K562 (cell line): ENCODE measurements at regions not wholly inside any gene's neighbourhood (a gene's known extent, or its start where the extent isn't known, plus 50 kb on each side); places are given as distances from the start of the nearest gene placed in this dataset.

Experiments used
- BHLHE40 ChIP-seq: IDR thresholded peaks from 2 replicates; pipeline ENCODE4 v1.6.1; 2011; ENCODE audit warnings: low read length, improper control_type of control experiment
- CAMTA2 ChIP-seq: fragments of 250-450 bp; sonication (Bioruptor Pico); conservative IDR thresholded peaks from 2 replicates; pipeline ENCODE4 v1.5.1; 2022
- ILF3 ChIP-seq: fragments of 450-650 bp; IDR thresholded peaks from 2 replicates; pipeline ENCODE4 v1.6.1; 2018; ENCODE audit warnings: antibody characterized with exemption, mild to moderate bottlenecking, moderate library complexity, borderline replicate concordance
- KLF16 ChIP-seq: IDR thresholded peaks from 2 replicates; pipeline ENCODE4 v1.6.1; 2016; ENCODE audit warnings: antibody characterized with exemption
- NR2F6 ChIP-seq: fragments of 450-650 bp; formaldehyde crosslinking; IDR thresholded peaks from 2 replicates; pipeline ENCODE4 v1.4.0; 2020; ENCODE audit warnings: mild to moderate bottlenecking
- PCBP1 ChIP-seq: fragments of 200-400 bp; formaldehyde crosslinking; IDR thresholded peaks from 2 replicates; pipeline ENCODE4 v1.6.1; 2018; ENCODE audit warnings: mild to moderate bottlenecking, low read depth, low read length; ENCODE audit not compliant: poor library complexity, severe bottlenecking
- RCOR1 ChIP-seq, 2 experiments: IDR thresholded peaks; 2 replicates each; pipeline ENCODE4 v1.6.1; 2012; ENCODE audit warnings: low read depth in 2 of 2, low read length in 2 of 2, borderline replicate concordance in 1 of 2, improper control_type of control experiment in 1 of 2
- SAP30 ChIP-seq: fragments of 200-600 bp; sonication (generic); IDR thresholded peaks from 2 replicates; pipeline ENCODE4 v1.6.1; 2012; ENCODE audit warnings: borderline replicate concordance, low read depth, mild to moderate bottlenecking, moderate library complexity, low read length, control low read depth, inconsistent platforms; ENCODE audit not compliant: insufficient read depth, poor library complexity, severe bottlenecking
- TSC22D4 ChIP-seq: fragments of 450-650 bp; IDR thresholded peaks from 2 replicates; pipeline ENCODE4 v1.6.1; 2016; ENCODE audit warnings: missing genetic modification characterization, missing biosample characterization, control low read depth
- ZNF282 ChIP-seq: sonication (generic); formaldehyde crosslinking; IDR thresholded peaks from 2 replicates; pipeline ENCODE4 v1.8.1; 2023; ENCODE audit warnings: missing genetic modification reagents
- ZNF551 ChIP-seq: fragments of 250-450 bp; sonication (Bioruptor Pico); IDR thresholded peaks from 2 replicates; pipeline ENCODE4 v1.5.0; 2021; ENCODE audit warnings: mild to moderate bottlenecking, moderate library complexity
- ZNF766 ChIP-seq: fragments of 200-800 bp; sonication (Bioruptor generic); conservative IDR thresholded peaks from 2 replicates; pipeline ENCODE4 v1.6.1; 2016; ENCODE audit warnings: missing genetic modification characterization, missing compliant biosample characterization
- TF ChIP-seq, protein P1 (sequence below): fragments of 250-450 bp; sonication (Bioruptor Pico); IDR thresholded peaks from 2 replicates; pipeline ENCODE4 v1.8.0; 2022; ENCODE audit warnings: moderate library complexity, mild to moderate bottlenecking, inconsistent platforms
- TF ChIP-seq, protein P2 (sequence below): fragments of 200-600 bp; sonication (generic); IDR thresholded peaks from one replicate; pipeline ENCODE4 v1.6.1; 2012; ENCODE audit warnings: mild to moderate bottlenecking, low read depth, low read length, inconsistent platforms
- TF ChIP-seq, protein P3 (sequence below): fragments of 200-800 bp; sonication (Bioruptor generic); IDR thresholded peaks from 2 replicates; pipeline ENCODE4 v1.6.1; 2017; ENCODE audit warnings: missing genetic modification characterization, missing compliant biosample characterization

DNA sequence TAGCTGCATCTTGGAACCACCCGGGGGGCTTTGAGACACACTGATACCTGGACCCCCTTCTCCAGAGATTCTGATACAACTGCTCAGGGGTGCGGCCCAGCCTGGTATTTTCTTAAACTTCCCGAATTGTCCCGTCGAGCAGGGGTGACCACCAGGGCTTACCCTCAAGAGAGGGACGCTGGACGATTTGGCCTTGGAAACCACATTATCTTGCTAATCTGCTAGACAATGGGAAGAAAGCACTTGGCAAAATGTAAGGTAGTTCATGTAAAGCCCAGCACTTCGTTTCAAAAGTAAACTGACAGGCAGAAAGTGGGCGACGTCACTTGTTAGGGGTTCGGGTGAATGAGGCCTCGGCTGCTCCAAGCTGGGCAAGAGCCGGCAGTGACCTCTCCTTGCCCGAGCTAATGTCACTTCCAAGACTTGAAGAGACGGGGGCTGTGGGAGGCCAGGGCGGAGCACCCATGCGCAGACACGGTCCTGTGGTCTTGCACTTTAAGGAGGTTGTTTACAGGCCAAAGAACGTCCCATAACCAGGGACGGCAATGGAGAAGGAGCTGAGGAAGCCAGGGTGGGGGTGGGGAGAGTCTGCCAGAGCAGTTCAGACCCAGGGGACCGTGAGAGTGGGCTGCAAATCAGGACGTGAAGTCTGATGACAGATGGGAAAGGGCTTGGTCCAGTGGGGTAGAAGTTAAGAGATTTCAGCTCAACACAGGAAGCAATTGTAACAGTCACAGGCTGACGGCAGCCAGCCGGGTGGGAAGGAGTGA, 152.7 kb upstream of the GSE1 start (continued):
- TF ChIP-seq, protein P1, sequence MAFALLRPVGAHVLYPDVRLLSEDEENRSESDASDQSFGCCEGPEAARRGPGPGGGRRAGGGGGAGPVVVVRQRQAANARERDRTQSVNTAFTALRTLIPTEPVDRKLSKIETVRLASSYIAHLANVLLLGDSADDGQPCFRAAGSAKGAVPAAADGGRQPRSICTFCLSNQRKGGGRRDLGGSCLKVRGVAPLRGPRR, result no peak
- no peak for TF ChIP-seq ZNF766
- no peak for TF ChIP-seq ZNF551
- TF ChIP-seq, protein P2, sequence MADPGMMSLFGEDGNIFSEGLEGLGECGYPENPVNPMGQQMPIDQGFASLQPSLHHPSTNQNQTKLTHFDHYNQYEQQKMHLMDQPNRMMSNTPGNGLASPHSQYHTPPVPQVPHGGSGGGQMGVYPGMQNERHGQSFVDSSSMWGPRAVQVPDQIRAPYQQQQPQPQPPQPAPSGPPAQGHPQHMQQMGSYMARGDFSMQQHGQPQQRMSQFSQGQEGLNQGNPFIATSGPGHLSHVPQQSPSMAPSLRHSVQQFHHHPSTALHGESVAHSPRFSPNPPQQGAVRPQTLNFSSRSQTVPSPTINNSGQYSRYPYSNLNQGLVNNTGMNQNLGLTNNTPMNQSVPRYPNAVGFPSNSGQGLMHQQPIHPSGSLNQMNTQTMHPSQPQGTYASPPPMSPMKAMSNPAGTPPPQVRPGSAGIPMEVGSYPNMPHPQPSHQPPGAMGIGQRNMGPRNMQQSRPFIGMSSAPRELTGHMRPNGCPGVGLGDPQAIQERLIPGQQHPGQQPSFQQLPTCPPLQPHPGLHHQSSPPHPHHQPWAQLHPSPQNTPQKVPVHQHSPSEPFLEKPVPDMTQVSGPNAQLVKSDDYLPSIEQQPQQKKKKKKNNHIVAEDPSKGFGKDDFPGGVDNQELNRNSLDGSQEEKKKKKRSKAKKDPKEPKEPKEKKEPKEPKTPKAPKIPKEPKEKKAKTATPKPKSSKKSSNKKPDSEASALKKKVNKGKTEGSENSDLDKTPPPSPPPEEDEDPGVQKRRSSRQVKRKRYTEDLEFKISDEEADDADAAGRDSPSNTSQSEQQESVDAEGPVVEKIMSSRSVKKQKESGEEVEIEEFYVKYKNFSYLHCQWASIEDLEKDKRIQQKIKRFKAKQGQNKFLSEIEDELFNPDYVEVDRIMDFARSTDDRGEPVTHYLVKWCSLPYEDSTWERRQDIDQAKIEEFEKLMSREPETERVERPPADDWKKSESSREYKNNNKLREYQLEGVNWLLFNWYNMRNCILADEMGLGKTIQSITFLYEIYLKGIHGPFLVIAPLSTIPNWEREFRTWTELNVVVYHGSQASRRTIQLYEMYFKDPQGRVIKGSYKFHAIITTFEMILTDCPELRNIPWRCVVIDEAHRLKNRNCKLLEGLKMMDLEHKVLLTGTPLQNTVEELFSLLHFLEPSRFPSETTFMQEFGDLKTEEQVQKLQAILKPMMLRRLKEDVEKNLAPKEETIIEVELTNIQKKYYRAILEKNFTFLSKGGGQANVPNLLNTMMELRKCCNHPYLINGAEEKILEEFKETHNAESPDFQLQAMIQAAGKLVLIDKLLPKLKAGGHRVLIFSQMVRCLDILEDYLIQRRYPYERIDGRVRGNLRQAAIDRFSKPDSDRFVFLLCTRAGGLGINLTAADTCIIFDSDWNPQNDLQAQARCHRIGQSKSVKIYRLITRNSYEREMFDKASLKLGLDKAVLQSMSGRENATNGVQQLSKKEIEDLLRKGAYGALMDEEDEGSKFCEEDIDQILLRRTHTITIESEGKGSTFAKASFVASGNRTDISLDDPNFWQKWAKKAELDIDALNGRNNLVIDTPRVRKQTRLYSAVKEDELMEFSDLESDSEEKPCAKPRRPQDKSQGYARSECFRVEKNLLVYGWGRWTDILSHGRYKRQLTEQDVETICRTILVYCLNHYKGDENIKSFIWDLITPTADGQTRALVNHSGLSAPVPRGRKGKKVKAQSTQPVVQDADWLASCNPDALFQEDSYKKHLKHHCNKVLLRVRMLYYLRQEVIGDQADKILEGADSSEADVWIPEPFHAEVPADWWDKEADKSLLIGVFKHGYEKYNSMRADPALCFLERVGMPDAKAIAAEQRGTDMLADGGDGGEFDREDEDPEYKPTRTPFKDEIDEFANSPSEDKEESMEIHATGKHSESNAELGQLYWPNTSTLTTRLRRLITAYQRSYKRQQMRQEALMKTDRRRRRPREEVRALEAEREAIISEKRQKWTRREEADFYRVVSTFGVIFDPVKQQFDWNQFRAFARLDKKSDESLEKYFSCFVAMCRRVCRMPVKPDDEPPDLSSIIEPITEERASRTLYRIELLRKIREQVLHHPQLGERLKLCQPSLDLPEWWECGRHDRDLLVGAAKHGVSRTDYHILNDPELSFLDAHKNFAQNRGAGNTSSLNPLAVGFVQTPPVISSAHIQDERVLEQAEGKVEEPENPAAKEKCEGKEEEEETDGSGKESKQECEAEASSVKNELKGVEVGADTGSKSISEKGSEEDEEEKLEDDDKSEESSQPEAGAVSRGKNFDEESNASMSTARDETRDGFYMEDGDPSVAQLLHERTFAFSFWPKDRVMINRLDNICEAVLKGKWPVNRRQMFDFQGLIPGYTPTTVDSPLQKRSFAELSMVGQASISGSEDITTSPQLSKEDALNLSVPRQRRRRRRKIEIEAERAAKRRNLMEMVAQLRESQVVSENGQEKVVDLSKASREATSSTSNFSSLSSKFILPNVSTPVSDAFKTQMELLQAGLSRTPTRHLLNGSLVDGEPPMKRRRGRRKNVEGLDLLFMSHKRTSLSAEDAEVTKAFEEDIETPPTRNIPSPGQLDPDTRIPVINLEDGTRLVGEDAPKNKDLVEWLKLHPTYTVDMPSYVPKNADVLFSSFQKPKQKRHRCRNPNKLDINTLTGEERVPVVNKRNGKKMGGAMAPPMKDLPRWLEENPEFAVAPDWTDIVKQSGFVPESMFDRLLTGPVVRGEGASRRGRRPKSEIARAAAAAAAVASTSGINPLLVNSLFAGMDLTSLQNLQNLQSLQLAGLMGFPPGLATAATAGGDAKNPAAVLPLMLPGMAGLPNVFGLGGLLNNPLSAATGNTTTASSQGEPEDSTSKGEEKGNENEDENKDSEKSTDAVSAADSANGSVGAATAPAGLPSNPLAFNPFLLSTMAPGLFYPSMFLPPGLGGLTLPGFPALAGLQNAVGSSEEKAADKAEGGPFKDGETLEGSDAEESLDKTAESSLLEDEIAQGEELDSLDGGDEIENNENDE, result no peak
- no peak for TF ChIP-seq SAP30
- no peak for TF ChIP-seq TSC22D4 (tag)
- TF ChIP-seq, protein P3, sequence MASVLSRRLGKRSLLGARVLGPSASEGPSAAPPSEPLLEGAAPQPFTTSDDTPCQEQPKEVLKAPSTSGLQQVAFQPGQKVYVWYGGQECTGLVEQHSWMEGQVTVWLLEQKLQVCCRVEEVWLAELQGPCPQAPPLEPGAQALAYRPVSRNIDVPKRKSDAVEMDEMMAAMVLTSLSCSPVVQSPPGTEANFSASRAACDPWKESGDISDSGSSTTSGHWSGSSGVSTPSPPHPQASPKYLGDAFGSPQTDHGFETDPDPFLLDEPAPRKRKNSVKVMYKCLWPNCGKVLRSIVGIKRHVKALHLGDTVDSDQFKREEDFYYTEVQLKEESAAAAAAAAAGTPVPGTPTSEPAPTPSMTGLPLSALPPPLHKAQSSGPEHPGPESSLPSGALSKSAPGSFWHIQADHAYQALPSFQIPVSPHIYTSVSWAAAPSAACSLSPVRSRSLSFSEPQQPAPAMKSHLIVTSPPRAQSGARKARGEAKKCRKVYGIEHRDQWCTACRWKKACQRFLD (CRISPR knock-in tag), result no peak
- TF ChIP-seq RCOR1 (IDR thresholded peaks at IDR 0.05; ENCODE audit: borderline replicate concordance in 1 of 2, low read depth in 2 of 2, low read length in 2 of 2), result peak in 1 of 2 experiments; percentile 5; a peak in 1 of 4 replicates
- TF ChIP-seq CAMTA2 (CRISPR knock-in tag), result no peak
- no peak for TF ChIP-seq NR2F6 (CRISPR knock-in tag)
- no peak for TF ChIP-seq PCBP1
- TF ChIP-seq KLF16, result no peak
- no peak for TF ChIP-seq BHLHE40
- TF ChIP-seq ILF3, result no peak
- TF ChIP-seq ZNF282 (CRISPR knock-in tag), result no peak
